Astrocyte (in vitro differentiated cells and primary cell): ENCODE measurements at regions not wholly inside any gene's neighbourhood (a gene's known extent, or its start where the extent isn't known, plus 50 kb on each side); places are given as distances from the start of the nearest gene placed in this dataset.

Source experiments
- DNase-seq: peaks from one replicate; pipeline ENCODE4 v3.0.0-alpha.2; 2010; ENCODE audit warnings: low read depth
- FAIRE-seq: peaks from 2 replicates; lab custom pipeline; 2011; peaks lifted over from hg19 to GRCh38; lab: Jason Lieb, UNC
- H2AFZ ChIP-seq: 2 replicates; pipeline ENCODE4 v1.6.0; 2012; ENCODE audit warnings: low read depth, low read length, inconsistent platforms
- H3K27ac ChIP-seq: 2 replicates; pipeline ENCODE4 v1.5.1; 2011; ENCODE audit warnings: low read depth, low read length, inconsistent platforms
- H3K27me3 ChIP-seq: 2 replicates; pipeline ENCODE4 v1.6.0; 2011; ENCODE audit warnings: low read length, inconsistent platforms; ENCODE audit not compliant: insufficient read depth
- H3K36me3 ChIP-seq: 2 replicates; pipeline ENCODE4 v1.5.1; 2011; ENCODE audit warnings: low read length, inconsistent platforms; ENCODE audit not compliant: insufficient read depth
- H3K4me1 ChIP-seq: 2 replicates; pipeline ENCODE4 v1.5.1; 2011; ENCODE audit warnings: low read length, inconsistent platforms; ENCODE audit not compliant: insufficient read depth
- H3K4me2 ChIP-seq: 2 replicates; pipeline ENCODE4 v1.6.0; 2012; ENCODE audit warnings: low read length, inconsistent platforms
- H3K4me3 ChIP-seq: 2 replicates; pipeline ENCODE4 v1.5.1; 2011; ENCODE audit warnings: low read depth, mild to moderate bottlenecking, low read length, inconsistent platforms; ENCODE audit not compliant: insufficient read depth
- H3K79me2 ChIP-seq: 2 replicates; pipeline ENCODE4 v1.6.0; 2012; ENCODE audit warnings: mild to moderate bottlenecking, low read length, inconsistent platforms; ENCODE audit not compliant: insufficient read depth
- H3K9ac ChIP-seq: 2 replicates; pipeline ENCODE4 v1.6.0; 2012; ENCODE audit warnings: mild to moderate bottlenecking, low read length, inconsistent platforms
- H3K9me3 ChIP-seq: 2 replicates; pipeline ENCODE4 v1.5.1; 2012; ENCODE audit warnings: low read depth, mild to moderate bottlenecking, low read length, inconsistent platforms; ENCODE audit not compliant: insufficient read depth
- H4K20me1 ChIP-seq: 2 replicates; pipeline ENCODE4 v1.6.0; 2012; ENCODE audit warnings: low read length, inconsistent platforms; ENCODE audit not compliant: insufficient read depth
- H3K27ac Mint-ChIP-seq: one replicate; pipeline ENCODE4 v1.8.0; 2021; ENCODE audit warnings: mild to moderate bottlenecking, mixed read lengths; ENCODE audit not compliant: unreplicated experiment
- H3K27me3 Mint-ChIP-seq: one replicate; pipeline ENCODE4 v1.8.0; 2021; ENCODE audit warnings: low read depth, mixed read lengths; ENCODE audit not compliant: unreplicated experiment
- H3K36me3 Mint-ChIP-seq: one replicate; pipeline ENCODE4 v1.8.0; 2021; ENCODE audit warnings: low read depth, mixed read lengths; ENCODE audit not compliant: unreplicated experiment
- H3K4me1 Mint-ChIP-seq: one replicate; pipeline ENCODE4 v1.8.0; 2021; ENCODE audit warnings: low read depth, mixed read lengths; ENCODE audit not compliant: unreplicated experiment
- H3K4me3 Mint-ChIP-seq: one replicate; pipeline ENCODE4 v1.8.0; 2021; ENCODE audit warnings: mild to moderate bottlenecking, moderate library complexity, mixed read lengths; ENCODE audit not compliant: unreplicated experiment
- H3K9me3 Mint-ChIP-seq: one replicate; pipeline ENCODE4 v1.8.0; 2021; ENCODE audit warnings: mild to moderate bottlenecking, mixed read lengths; ENCODE audit not compliant: unreplicated experiment
- EZH2 ChIP-seq: IDR thresholded peaks from 2 replicates; pipeline ENCODE4 v1.6.1; 2012; ENCODE audit warnings: mild to moderate bottlenecking, low read length, inconsistent platforms; ENCODE audit not compliant: insufficient read depth
- TF ChIP-seq, protein P1 (sequence below): IDR thresholded peaks from 2 replicates; pipeline ENCODE4 v1.5.1; 2011; ENCODE audit warnings: low read depth, mild to moderate bottlenecking, inconsistent platforms, low read length, moderate library complexity; ENCODE audit not compliant: insufficient read depth

DNA sequence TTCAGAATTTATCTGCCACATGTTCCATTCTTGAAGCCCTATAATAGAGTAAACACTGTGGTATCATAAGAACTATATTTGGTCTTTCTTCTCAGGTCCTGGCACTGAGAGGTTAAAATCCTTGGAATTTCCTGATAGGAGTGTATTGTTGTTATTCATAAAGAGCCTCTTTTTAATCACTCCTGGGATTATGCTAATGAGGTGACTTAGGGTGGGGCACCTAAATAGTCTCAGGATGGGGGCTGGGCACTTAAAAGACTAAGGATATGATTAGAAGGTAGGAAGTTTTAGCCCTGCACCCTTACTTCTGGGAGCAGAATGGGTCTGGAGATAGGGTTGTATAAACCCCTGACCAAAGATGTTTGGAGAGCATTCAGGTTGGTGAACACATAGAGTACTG lies 755.2 kb upstream of the TENM4 start:
- H3K79me2 ChIP-seq: no peaks in the 10 kb centered on the region
- Mint-ChIP-seq H3K4me1 (no peaks in the 10 kb centered on the region), H3K27me3 (no peaks in the 10 kb centered on the region), H3K27ac (no peak overlapping the region), H3K9me3 (peaks cover 2% of the 10 kb centered on the region), H3K36me3 (no peaks in the 10 kb centered on the region), H3K4me3 (no peak overlapping the region)
- no peak overlapping the region for H3K4me2 ChIP-seq
- no peaks in the 10 kb centered on the region for H4K20me1 ChIP-seq
- H2AFZ ChIP-seq: no peak overlapping the region
- no peaks in the 10 kb centered on the region for H3K27me3 ChIP-seq
- no peak for DNase-seq
- H3K4me3 ChIP-seq: no peak overlapping the region
- H3K4me1 ChIP-seq: no peaks in the 10 kb centered on the region
- H3K27ac ChIP-seq: no peak overlapping the region
- no peaks in the 10 kb centered on the region for H3K9me3 ChIP-seq
- TF ChIP-seq, protein P1, sequence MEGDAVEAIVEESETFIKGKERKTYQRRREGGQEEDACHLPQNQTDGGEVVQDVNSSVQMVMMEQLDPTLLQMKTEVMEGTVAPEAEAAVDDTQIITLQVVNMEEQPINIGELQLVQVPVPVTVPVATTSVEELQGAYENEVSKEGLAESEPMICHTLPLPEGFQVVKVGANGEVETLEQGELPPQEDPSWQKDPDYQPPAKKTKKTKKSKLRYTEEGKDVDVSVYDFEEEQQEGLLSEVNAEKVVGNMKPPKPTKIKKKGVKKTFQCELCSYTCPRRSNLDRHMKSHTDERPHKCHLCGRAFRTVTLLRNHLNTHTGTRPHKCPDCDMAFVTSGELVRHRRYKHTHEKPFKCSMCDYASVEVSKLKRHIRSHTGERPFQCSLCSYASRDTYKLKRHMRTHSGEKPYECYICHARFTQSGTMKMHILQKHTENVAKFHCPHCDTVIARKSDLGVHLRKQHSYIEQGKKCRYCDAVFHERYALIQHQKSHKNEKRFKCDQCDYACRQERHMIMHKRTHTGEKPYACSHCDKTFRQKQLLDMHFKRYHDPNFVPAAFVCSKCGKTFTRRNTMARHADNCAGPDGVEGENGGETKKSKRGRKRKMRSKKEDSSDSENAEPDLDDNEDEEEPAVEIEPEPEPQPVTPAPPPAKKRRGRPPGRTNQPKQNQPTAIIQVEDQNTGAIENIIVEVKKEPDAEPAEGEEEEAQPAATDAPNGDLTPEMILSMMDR: no peak
- no peak for TF ChIP-seq EZH2
- no peak for FAIRE-seq
- H3K36me3 ChIP-seq: no peaks in the 10 kb centered on the region
- no peak overlapping the region for H3K9ac ChIP-seq

DNA sequence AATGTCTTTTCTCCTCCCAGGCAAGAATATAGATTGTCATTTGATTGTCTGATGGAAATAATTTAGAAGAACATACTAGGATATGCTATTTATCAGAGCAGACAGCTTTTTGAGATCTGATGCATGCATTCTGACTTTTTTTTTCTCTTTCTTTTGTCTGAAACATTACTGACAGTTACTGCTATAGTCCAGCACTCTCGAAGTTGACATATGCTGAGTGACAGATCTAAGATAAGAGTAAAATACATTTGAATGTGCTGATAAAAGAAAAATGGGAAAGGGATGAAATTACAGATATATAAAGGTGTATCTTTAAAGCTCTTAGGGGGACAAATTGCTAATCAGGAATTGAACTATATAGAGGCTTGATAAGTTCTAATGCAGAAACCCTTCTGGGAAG lies 753.8 kb upstream of the TENM4 start:
- Mint-ChIP-seq H3K9me3 (peaks cover 2% of the 10 kb centered on the region), H3K27ac (no peak overlapping the region), H3K27me3 (no peaks in the 10 kb centered on the region), H3K4me3 (no peak overlapping the region), H3K4me1 (no peaks in the 10 kb centered on the region), H3K36me3 (no peaks in the 10 kb centered on the region)
- no peak for FAIRE-seq
- Histone ChIP-seq H3K27ac (no peak overlapping the region), H2AFZ (no peak overlapping the region), H3K4me3 (no peak overlapping the region), H3K4me2 (no peak overlapping the region), H3K9ac (no peak overlapping the region), H3K36me3 (no peaks in the 10 kb centered on the region), H4K20me1 (no peaks in the 10 kb centered on the region), H3K79me2 (no peaks in the 10 kb centered on the region), H3K9me3 (no peaks in the 10 kb centered on the region), H3K4me1 (no peaks in the 10 kb centered on the region), H3K27me3 (no peaks in the 10 kb centered on the region)
- TF ChIP-seq, protein P1: no peak
- no peak for TF ChIP-seq EZH2
- no peak for DNase-seq

DNA sequence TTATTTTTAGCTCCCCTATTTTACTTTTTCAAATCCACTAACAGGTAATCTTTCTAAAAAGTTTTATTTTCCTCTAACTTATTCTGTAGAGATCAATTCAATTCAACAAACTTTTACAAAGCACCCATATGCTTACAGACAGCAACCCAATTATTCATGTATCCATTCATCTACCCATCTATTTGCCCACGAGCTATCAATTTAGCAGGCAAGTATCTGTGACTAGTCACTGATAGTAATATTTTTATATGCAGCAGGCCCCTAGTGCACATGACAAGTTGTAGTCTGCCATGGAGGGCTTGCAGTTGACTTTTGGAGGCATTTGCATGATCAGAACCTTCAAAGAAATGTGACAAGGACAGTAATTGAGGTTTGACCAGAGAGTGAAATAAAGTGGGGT lies 753.2 kb upstream of the TENM4 start:
- no peak for FAIRE-seq
- no peak overlapping the region for H3K4me3 Mint-ChIP-seq
- no peak overlapping the region for H3K4me3 ChIP-seq
- H3K9me3 ChIP-seq: no peaks in the 10 kb centered on the region
- no peaks in the 10 kb centered on the region for H3K79me2 ChIP-seq
- DNase-seq: no peak
- H3K36me3 Mint-ChIP-seq: no peaks in the 10 kb centered on the region
- no peak overlapping the region for H3K27ac ChIP-seq
- no peaks in the 10 kb centered on the region for H3K4me1 Mint-ChIP-seq
- H3K27me3 Mint-ChIP-seq: no peaks in the 10 kb centered on the region
- peaks cover 2% of the 10 kb centered on the region for H3K9me3 Mint-ChIP-seq
- H4K20me1 ChIP-seq: no peaks in the 10 kb centered on the region
- H3K36me3 ChIP-seq: no peaks in the 10 kb centered on the region
- no peak overlapping the region for H3K9ac ChIP-seq
- H3K27ac Mint-ChIP-seq: no peak overlapping the region
- H3K4me2 ChIP-seq: no peak overlapping the region
- H2AFZ ChIP-seq: no peak overlapping the region
- no peaks in the 10 kb centered on the region for H3K27me3 ChIP-seq
- H3K4me1 ChIP-seq: no peaks in the 10 kb centered on the region
- no peak for TF ChIP-seq EZH2
- TF ChIP-seq, protein P1: no peak
